ENCODE measurements at regions not wholly inside any gene's neighbourhood (a gene's known extent, or its start where the extent isn't known, plus 50 kb on each side); places are given as distances from the start of the nearest gene placed in this dataset.

DNA sequence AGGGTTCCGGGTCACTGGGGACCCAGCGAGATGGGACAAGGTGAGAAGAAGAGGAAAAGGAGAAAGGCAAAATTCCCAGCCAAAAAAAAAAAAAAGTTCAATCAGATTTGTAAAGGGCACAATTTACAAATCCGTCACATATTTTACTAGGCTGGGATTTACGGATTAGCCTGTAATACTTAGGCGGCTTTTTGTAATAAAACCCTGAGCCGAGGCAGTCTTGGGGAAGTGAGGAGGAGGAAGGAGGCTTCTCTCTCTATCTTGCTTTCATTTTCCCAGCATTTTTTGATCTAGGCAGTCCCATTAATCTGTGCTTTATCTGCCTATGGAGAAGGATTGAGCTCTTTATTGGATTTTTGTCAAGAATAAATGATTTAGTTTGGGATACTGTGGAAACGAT, 130.6 kb upstream of the SDK2 start (continued):
- TF ChIP-seq, protein P1, sequence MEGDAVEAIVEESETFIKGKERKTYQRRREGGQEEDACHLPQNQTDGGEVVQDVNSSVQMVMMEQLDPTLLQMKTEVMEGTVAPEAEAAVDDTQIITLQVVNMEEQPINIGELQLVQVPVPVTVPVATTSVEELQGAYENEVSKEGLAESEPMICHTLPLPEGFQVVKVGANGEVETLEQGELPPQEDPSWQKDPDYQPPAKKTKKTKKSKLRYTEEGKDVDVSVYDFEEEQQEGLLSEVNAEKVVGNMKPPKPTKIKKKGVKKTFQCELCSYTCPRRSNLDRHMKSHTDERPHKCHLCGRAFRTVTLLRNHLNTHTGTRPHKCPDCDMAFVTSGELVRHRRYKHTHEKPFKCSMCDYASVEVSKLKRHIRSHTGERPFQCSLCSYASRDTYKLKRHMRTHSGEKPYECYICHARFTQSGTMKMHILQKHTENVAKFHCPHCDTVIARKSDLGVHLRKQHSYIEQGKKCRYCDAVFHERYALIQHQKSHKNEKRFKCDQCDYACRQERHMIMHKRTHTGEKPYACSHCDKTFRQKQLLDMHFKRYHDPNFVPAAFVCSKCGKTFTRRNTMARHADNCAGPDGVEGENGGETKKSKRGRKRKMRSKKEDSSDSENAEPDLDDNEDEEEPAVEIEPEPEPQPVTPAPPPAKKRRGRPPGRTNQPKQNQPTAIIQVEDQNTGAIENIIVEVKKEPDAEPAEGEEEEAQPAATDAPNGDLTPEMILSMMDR (IDR thresholded peaks at IDR 0.05; ENCODE audit: control extremely low read depth in 1 of 3, insufficient read depth in 1 of 3, low read depth in 1 of 3, low read length in 3 of 3) = no peak
- TF ChIP-seq, protein P2, sequence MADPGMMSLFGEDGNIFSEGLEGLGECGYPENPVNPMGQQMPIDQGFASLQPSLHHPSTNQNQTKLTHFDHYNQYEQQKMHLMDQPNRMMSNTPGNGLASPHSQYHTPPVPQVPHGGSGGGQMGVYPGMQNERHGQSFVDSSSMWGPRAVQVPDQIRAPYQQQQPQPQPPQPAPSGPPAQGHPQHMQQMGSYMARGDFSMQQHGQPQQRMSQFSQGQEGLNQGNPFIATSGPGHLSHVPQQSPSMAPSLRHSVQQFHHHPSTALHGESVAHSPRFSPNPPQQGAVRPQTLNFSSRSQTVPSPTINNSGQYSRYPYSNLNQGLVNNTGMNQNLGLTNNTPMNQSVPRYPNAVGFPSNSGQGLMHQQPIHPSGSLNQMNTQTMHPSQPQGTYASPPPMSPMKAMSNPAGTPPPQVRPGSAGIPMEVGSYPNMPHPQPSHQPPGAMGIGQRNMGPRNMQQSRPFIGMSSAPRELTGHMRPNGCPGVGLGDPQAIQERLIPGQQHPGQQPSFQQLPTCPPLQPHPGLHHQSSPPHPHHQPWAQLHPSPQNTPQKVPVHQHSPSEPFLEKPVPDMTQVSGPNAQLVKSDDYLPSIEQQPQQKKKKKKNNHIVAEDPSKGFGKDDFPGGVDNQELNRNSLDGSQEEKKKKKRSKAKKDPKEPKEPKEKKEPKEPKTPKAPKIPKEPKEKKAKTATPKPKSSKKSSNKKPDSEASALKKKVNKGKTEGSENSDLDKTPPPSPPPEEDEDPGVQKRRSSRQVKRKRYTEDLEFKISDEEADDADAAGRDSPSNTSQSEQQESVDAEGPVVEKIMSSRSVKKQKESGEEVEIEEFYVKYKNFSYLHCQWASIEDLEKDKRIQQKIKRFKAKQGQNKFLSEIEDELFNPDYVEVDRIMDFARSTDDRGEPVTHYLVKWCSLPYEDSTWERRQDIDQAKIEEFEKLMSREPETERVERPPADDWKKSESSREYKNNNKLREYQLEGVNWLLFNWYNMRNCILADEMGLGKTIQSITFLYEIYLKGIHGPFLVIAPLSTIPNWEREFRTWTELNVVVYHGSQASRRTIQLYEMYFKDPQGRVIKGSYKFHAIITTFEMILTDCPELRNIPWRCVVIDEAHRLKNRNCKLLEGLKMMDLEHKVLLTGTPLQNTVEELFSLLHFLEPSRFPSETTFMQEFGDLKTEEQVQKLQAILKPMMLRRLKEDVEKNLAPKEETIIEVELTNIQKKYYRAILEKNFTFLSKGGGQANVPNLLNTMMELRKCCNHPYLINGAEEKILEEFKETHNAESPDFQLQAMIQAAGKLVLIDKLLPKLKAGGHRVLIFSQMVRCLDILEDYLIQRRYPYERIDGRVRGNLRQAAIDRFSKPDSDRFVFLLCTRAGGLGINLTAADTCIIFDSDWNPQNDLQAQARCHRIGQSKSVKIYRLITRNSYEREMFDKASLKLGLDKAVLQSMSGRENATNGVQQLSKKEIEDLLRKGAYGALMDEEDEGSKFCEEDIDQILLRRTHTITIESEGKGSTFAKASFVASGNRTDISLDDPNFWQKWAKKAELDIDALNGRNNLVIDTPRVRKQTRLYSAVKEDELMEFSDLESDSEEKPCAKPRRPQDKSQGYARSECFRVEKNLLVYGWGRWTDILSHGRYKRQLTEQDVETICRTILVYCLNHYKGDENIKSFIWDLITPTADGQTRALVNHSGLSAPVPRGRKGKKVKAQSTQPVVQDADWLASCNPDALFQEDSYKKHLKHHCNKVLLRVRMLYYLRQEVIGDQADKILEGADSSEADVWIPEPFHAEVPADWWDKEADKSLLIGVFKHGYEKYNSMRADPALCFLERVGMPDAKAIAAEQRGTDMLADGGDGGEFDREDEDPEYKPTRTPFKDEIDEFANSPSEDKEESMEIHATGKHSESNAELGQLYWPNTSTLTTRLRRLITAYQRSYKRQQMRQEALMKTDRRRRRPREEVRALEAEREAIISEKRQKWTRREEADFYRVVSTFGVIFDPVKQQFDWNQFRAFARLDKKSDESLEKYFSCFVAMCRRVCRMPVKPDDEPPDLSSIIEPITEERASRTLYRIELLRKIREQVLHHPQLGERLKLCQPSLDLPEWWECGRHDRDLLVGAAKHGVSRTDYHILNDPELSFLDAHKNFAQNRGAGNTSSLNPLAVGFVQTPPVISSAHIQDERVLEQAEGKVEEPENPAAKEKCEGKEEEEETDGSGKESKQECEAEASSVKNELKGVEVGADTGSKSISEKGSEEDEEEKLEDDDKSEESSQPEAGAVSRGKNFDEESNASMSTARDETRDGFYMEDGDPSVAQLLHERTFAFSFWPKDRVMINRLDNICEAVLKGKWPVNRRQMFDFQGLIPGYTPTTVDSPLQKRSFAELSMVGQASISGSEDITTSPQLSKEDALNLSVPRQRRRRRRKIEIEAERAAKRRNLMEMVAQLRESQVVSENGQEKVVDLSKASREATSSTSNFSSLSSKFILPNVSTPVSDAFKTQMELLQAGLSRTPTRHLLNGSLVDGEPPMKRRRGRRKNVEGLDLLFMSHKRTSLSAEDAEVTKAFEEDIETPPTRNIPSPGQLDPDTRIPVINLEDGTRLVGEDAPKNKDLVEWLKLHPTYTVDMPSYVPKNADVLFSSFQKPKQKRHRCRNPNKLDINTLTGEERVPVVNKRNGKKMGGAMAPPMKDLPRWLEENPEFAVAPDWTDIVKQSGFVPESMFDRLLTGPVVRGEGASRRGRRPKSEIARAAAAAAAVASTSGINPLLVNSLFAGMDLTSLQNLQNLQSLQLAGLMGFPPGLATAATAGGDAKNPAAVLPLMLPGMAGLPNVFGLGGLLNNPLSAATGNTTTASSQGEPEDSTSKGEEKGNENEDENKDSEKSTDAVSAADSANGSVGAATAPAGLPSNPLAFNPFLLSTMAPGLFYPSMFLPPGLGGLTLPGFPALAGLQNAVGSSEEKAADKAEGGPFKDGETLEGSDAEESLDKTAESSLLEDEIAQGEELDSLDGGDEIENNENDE (IDR thresholded peaks at IDR 0.05; ENCODE audit: insufficient replicate concordance, low read length) = no peak
- TF ChIP-seq SIN3A (conservative IDR thresholded peaks at IDR 0.05 in 1 of 2, IDR thresholded peaks at IDR 0.05 in 1 of 2; ENCODE audit: low read depth in 1 of 2, low read length in 2 of 2) = no peak
- TF ChIP-seq HDAC6 (IDR thresholded peaks at IDR 0.05; ENCODE audit: low read depth, low read length) = no peak
